Choroid plexus epithelial cell (primary cell): ENCODE measurements at regions not wholly inside any gene's neighbourhood (a gene's known extent, or its start where the extent isn't known, plus 50 kb on each side); places are given as distances from the start of the nearest gene placed in this dataset.

Source experiments
- DNase-seq: peaks from one replicate; pipeline ENCODE4 v3.0.0-alpha.2; 2010; ENCODE audit warnings: low read depth
- H3K4me3 ChIP-seq: 2 replicates; pipeline ENCODE4 v1.5.1; 2011; ENCODE audit warnings: low read depth, mild to moderate bottlenecking, control low read depth, low read length, moderate library complexity
- TF ChIP-seq, protein P1 (sequence below): conservative IDR thresholded peaks from 2 replicates; pipeline ENCODE4 v1.5.1; 2011; ENCODE audit warnings: low read depth, mild to moderate bottlenecking, control low read depth, inconsistent platforms, low read length, moderate library complexity

GRCh38 chr12:76688631-76689030, 75.3 kb upstream of the ZDHHC17 start:
- no peak overlapping the region for H3K4me3 ChIP-seq
- TF ChIP-seq, protein P1, sequence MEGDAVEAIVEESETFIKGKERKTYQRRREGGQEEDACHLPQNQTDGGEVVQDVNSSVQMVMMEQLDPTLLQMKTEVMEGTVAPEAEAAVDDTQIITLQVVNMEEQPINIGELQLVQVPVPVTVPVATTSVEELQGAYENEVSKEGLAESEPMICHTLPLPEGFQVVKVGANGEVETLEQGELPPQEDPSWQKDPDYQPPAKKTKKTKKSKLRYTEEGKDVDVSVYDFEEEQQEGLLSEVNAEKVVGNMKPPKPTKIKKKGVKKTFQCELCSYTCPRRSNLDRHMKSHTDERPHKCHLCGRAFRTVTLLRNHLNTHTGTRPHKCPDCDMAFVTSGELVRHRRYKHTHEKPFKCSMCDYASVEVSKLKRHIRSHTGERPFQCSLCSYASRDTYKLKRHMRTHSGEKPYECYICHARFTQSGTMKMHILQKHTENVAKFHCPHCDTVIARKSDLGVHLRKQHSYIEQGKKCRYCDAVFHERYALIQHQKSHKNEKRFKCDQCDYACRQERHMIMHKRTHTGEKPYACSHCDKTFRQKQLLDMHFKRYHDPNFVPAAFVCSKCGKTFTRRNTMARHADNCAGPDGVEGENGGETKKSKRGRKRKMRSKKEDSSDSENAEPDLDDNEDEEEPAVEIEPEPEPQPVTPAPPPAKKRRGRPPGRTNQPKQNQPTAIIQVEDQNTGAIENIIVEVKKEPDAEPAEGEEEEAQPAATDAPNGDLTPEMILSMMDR: peak; percentile 48
- peak; percentile 42 for DNase-seq

DNA sequence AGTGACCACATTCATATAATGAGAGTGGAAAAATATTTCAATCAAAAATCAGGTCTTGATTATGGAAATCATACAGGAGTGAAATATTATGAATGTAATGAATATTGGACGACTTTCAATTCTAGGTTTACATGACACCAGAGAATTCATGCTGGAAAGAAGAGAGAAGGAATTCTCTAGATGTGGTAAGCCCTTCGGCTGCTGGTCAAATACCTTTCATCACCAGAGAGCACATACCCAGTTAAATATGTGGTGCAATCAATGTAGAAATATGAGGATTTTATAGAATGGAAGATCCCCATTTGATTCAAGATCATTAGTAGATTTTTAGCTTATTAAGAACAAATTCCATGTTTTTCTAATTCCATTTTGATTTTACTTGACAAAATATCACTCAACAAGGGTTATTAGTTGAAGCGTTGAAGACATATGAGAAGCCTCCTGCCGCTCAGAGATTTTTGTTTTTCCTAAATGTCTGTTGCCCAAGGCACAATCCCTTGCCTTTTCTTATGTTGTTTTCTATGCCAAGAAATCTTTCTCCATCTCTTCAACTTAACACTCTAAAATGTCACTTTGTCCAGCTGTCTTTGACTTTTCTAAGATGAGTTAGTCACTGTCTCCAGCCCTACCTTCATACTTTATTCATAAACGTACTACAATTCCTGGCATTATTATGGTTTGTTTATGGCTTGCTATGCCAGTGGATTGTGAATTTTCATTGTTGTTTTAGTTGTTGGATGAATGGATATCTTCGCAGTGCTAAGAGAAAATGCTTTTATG, 72.8 kb upstream of the ZDHHC17 start:
- TF ChIP-seq, protein P1: no peak
- DNase-seq: peak; percentile 82
- H3K4me3 ChIP-seq: no peak overlapping the region

- DNase-seq: no peak
- TF ChIP-seq, protein P1: no peak
- no peak overlapping the region for H3K4me3 ChIP-seq
Observed at GRCh38 chr12:76692846-76693245, 71.1 kb upstream of the ZDHHC17 start.

- TF ChIP-seq, protein P1: no peak
Observed at GRCh38 chr12:76694369-76694768, 69.5 kb upstream of the ZDHHC17 start.

DNA sequence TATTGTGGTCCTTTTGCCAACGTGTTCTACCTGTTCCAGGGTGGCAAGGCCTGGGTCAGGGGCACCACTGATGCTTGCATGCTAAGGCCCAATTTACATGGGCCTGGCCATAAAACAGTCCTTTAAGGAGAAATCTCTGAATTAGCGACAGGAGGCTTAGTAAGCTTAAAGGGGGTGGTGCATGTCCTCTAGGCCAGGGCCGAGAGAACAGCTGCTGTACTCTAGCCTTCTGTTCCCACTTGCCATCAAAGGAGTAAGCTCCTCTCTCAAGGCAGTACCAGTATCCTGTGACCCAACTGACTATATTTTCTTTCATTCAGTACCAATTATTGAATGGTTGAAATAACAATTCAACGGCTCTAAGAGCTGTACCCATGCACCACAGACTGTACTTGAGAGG, 67.7 kb upstream of the ZDHHC17 start:
- no peak overlapping the region for H3K4me3 ChIP-seq
- TF ChIP-seq, protein P1: no peak
- DNase-seq: no peak

More at GRCh38 chr12:76694369-76694768, 69.5 kb upstream of the ZDHHC17 start:
- no peak for DNase-seq
- H3K4me3 ChIP-seq: no peak overlapping the region

- no peak overlapping the region for H3K4me3 ChIP-seq
- TF ChIP-seq, protein P1: peak; percentile 30
- peak; percentile 38 for DNase-seq
Observed at GRCh38 chr12:76697849-76698248, 66.1 kb upstream of the ZDHHC17 start.

GRCh38 chr12:76698316-76698715, 65.6 kb upstream of the ZDHHC17 start:
- TF ChIP-seq, protein P1: no peak
- DNase-seq: no peak

More at GRCh38 chr12:76698316-76698715, 65.6 kb upstream of the ZDHHC17 start:
- no peak overlapping the region for H3K4me3 ChIP-seq
